ENCODE measurements at regions not wholly inside any gene's neighbourhood (a gene's known extent, or its start where the extent isn't known, plus 50 kb on each side); places are given as distances from the start of the nearest gene placed in this dataset.

DNA sequence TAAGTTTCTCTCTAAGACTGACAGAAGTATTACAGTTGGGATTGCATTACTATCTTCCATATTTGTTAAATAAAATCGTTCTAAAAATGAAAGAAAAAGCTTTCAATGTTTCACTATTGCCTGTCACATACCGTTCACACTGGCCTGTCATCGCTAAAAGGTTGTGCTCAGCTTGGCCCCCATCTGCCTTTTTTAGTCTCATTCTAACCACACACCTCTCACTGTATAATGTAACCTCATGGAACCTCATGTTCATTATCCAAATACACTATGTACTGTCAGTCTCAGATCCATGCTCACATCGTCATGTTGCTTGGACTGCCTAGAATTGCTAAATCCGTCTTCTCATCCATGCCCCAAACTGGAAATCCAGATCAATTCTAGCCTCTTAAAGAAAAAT is 637.8 kb upstream of the ROBO1 start:
- TF ChIP-seq CTCF (IDR thresholded peaks at IDR 0.05; ENCODE audit: insufficient read depth, low read length, poor library complexity, severe bottlenecking) = no peak
- DNase-seq (ENCODE audit: extremely low read depth, insufficient read length) = no peak
- no peak overlapping the region for H3K4me3 ChIP-seq (replicated peaks; ENCODE audit: low read depth, low read length)
- no peaks in the 10 kb centered on the region for H3K36me3 ChIP-seq (ENCODE audit: control insufficient read depth, insufficient read depth, low read length)
- no peaks in the 10 kb centered on the region for H3K27me3 ChIP-seq (replicated peaks; ENCODE audit: control insufficient read depth, insufficient read depth, low read length)

DNA sequence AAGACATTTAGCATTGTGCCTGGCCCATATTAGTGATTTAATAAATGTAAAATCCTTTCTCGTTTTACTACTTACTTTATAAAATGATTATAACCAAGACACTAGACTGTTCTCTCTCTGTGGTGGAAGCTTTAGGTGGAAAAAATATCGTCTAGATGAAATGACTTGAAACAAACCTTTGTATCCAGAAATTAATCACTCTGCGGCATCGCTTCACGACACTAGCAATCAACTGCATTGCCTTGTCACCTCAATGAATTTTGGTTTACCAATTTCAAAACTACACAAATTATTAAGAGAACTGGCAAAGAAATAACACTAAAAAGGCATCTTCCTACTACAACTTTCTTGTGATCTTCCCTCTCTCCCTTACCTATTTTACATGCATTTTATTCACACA is 627.2 kb upstream of the ROBO1 start:
- no peak for TF ChIP-seq CTCF (IDR thresholded peaks at IDR 0.05; ENCODE audit: insufficient read depth, low read length, poor library complexity, severe bottlenecking)
- no peak overlapping the region for H3K4me3 ChIP-seq (replicated peaks; ENCODE audit: low read depth, low read length)
- DNase-seq (ENCODE audit: extremely low read depth, insufficient read length) = no peak

DNA sequence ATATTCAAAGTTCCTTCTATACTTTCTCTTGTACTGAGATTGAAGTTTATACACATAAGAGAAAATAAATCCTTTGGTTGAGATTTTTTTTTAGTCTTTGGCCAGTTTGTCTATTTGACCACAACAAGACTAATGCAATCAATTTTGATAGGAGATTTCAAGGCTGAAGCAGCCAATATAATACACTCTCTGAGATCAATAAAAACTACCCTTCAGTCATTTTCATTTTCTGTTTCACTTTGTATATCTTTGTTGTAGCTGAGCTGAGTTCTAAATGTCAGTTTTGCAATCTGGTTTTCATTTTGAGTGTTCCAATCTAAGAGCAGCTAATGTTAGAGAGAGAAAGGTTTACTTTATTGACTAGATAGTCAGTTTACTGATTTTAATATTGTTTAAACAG is 623.8 kb upstream of the ROBO1 start:
- Histone ChIP-seq H3K36me3 (ENCODE audit: control insufficient read depth, insufficient read depth, low read length) (no peaks in the 10 kb centered on the region), H3K4me3 (replicated peaks; ENCODE audit: low read depth, low read length) (no peak overlapping the region), H3K27me3 (replicated peaks; ENCODE audit: control insufficient read depth, insufficient read depth, low read length) (no peaks in the 10 kb centered on the region)
- TF ChIP-seq CTCF (IDR thresholded peaks at IDR 0.05; ENCODE audit: insufficient read depth, low read length, poor library complexity, severe bottlenecking) = no peak
- DNase-seq (ENCODE audit: extremely low read depth, insufficient read length) = no peak

More for the DNA sequence above, 627.2 kb upstream of the ROBO1 start:
- Histone ChIP-seq H3K36me3 (ENCODE audit: control insufficient read depth, insufficient read depth, low read length) (no peaks in the 10 kb centered on the region), H3K27me3 (replicated peaks; ENCODE audit: control insufficient read depth, insufficient read depth, low read length) (no peaks in the 10 kb centered on the region)

DNA sequence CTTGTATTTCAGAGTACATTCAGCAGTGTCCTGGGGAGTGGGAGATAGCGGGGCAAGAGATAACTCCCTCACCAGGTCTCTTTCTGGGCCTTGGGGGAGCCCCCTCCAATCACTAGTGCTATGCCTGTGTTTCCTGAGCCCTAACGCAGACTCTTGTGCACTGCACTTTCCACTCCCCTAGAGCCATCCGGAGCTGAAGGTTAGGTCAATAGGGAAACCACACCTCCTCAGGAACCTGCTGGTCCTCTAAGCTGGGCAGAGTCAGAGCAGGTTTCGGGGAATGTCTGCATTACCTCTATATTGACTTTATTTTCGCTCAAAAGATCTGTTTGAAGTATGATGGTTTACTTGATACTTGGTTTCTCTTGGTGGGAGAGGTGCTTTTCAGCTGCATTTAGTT is 617.0 kb upstream of the ROBO1 start:
- no peak for TF ChIP-seq CTCF (IDR thresholded peaks at IDR 0.05; ENCODE audit: insufficient read depth, low read length, poor library complexity, severe bottlenecking)
- Histone ChIP-seq H3K36me3 (ENCODE audit: control insufficient read depth, insufficient read depth, low read length) (no peaks in the 10 kb centered on the region), H3K4me3 (replicated peaks; ENCODE audit: low read depth, low read length) (no peak overlapping the region), H3K27me3 (replicated peaks; ENCODE audit: control insufficient read depth, insufficient read depth, low read length) (no peaks in the 10 kb centered on the region)
- no peak for DNase-seq (ENCODE audit: extremely low read depth, insufficient read length)

DNA sequence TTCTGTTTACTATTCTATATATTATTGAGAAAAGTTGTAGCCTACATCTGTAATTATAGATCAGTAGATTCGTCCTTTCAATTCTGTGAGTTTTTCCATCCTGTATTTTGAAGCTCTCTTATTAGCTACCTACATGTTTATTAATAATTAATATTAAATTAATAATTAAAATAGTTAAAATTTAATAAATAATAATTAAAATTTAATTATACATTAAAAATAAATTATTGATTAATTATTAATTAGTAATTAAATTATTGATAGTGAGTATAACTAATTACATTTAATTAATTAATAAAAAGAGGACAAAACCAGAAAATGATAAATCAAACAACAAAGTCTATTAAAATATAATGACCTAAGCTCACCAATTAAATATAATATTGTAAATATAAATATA is 606.6 kb upstream of the ROBO1 start:
- H3K36me3 ChIP-seq (ENCODE audit: control insufficient read depth, insufficient read depth, low read length) = no peaks in the 10 kb centered on the region
- H3K27me3 ChIP-seq (replicated peaks; ENCODE audit: control insufficient read depth, insufficient read depth, low read length) = no peaks in the 10 kb centered on the region
- H3K4me3 ChIP-seq (replicated peaks; ENCODE audit: low read depth, low read length) = no peak overlapping the region
- no peak for TF ChIP-seq CTCF (IDR thresholded peaks at IDR 0.05; ENCODE audit: insufficient read depth, low read length, poor library complexity, severe bottlenecking)
- DNase-seq (ENCODE audit: extremely low read depth, insufficient read length) = no peak

DNA sequence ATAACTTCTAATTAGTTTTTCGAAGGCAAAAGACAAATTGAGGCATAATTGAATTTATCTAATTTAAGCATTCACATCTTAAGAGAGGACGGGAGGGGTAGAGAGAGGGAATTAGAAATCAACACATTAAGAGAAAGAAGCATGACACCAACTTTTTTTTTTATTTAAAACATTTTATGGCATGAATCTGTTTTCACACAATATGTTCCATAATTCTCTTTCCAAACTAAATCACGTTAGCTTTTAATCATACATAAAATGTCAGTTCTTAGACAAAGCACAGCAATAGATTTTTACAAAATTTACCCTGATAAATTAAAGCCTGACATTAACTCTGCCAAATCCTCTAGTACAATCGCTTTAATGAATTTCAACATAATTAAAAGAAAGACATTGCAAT is 600.8 kb upstream of the ROBO1 start:
- H3K27me3 ChIP-seq (replicated peaks; ENCODE audit: control insufficient read depth, insufficient read depth, low read length) = no peaks in the 10 kb centered on the region
- no peaks in the 10 kb centered on the region for H3K36me3 ChIP-seq (ENCODE audit: control insufficient read depth, insufficient read depth, low read length)
- no peak for DNase-seq (ENCODE audit: extremely low read depth, insufficient read length)
- H3K4me3 ChIP-seq (replicated peaks; ENCODE audit: low read depth, low read length) = no peak overlapping the region
- no peak for TF ChIP-seq CTCF (IDR thresholded peaks at IDR 0.05; ENCODE audit: insufficient read depth, low read length, poor library complexity, severe bottlenecking)

Measured in GM06990 (cell line).